WTC11 (cell line): ENCODE measurements at regions not wholly inside any gene's neighbourhood (a gene's known extent, or its start where the extent isn't known, plus 50 kb on each side); places are given as distances from the start of the nearest gene placed in this dataset.

Experiments used
- ATAC-seq: fragments of 200-7000 bp; cut with Tn5 transposase; 2 replicates; pipeline ENCODE4 v1.10.0; 2021; ENCODE audit warnings: mild to moderate bottlenecking, moderate library complexity
- CTCF ChIA-PET: fragments of 300-600 bp; sonication (Branson Sonifier 250); formaldehyde crosslinking; loops from one replicate; lab custom pipeline; 2021; ENCODE audit warnings: antibody characterized with exemption; lab: Charles Lee
- POLR2A ChIA-PET: fragments of 350-600 bp; sonication (Branson Sonifier 250); formaldehyde crosslinking; loops from one replicate; lab custom pipeline; 2021; ENCODE audit warnings: antibody characterized with exemption; lab: Charles Lee
- DNase-seq: peaks from one replicate; pipeline ENCODE4 v3.0.0; 2021; ENCODE audit warnings: low spot score
- H3K27ac Mint-ChIP-seq: 2 replicates; pipeline ENCODE4 v1.8.0; 2021; ENCODE audit warnings: mixed read lengths
- H3K27me3 Mint-ChIP-seq: 2 replicates; pipeline ENCODE4 v1.8.0; 2021; ENCODE audit warnings: low read depth, mild to moderate bottlenecking, moderate library complexity, mixed read lengths
- H3K36me3 Mint-ChIP-seq: 2 replicates; pipeline ENCODE4 v1.8.0; 2021; ENCODE audit warnings: mixed read lengths
- H3K4me1 Mint-ChIP-seq: 2 replicates; pipeline ENCODE4 v1.8.0; 2022; ENCODE audit warnings: mixed read lengths
- H3K4me3 Mint-ChIP-seq: 2 replicates; pipeline ENCODE4 v1.8.0; 2021; ENCODE audit warnings: mild to moderate bottlenecking, moderate library complexity, mixed read lengths
- H3K9me3 Mint-ChIP-seq: 2 replicates; pipeline ENCODE4 v1.8.0; 2021; ENCODE audit warnings: mixed read lengths
- CBFB ChIP-seq: sonication (generic); formaldehyde crosslinking; IDR thresholded peaks from 2 replicates; pipeline ENCODE4 v1.8.1; 2022; ENCODE audit warnings: mild to moderate bottlenecking, low read depth, missing genetic modification reagents
- CREB1 ChIP-seq: sonication (generic); formaldehyde crosslinking; IDR thresholded peaks from 2 replicates; pipeline ENCODE4 v1.8.0; 2023; ENCODE audit warnings: mild to moderate bottlenecking, missing genetic modification reagents
- EMX1 ChIP-seq: fragments of 250-450 bp; sonication (Bioruptor Pico); IDR thresholded peaks from 2 replicates; pipeline ENCODE4 v1.8.0; 2021; ENCODE audit warnings: mild to moderate bottlenecking
- FOXP4 ChIP-seq: sonication (generic); formaldehyde crosslinking; IDR thresholded peaks from 2 replicates; pipeline ENCODE4 v1.8.0; 2022; ENCODE audit warnings: mild to moderate bottlenecking, missing genetic modification reagents
- GRHL2 ChIP-seq: fragments of 250-450 bp; sonication (Bioruptor Pico); IDR thresholded peaks from 2 replicates; pipeline ENCODE4 v1.8.0; 2022; ENCODE audit warnings: mild to moderate bottlenecking, moderate library complexity; ENCODE audit not compliant: insufficient replicate concordance, severe bottlenecking
- JAZF1 ChIP-seq: fragments of 250-450 bp; sonication (Bioruptor Pico); IDR thresholded peaks from 2 replicates; pipeline ENCODE4 v1.9.0; 2021; ENCODE audit warnings: moderate library complexity, mild to moderate bottlenecking, inconsistent platforms
- JUN ChIP-seq: sonication (generic); formaldehyde crosslinking; IDR thresholded peaks from 2 replicates; pipeline ENCODE4 v1.8.0; 2023; ENCODE audit warnings: mild to moderate bottlenecking, missing genetic modification reagents
- NR1H2 ChIP-seq: sonication (generic); formaldehyde crosslinking; IDR thresholded peaks from 2 replicates; pipeline ENCODE4 v1.9.0; 2021; ENCODE audit warnings: mild to moderate bottlenecking, moderate library complexity, missing genetic modification reagents
- NR3C1 ChIP-seq: sonication (generic); formaldehyde crosslinking; conservative IDR thresholded peaks from 2 replicates; pipeline ENCODE4 v1.8.1; 2023; ENCODE audit warnings: low read depth, mild to moderate bottlenecking, missing genetic modification reagents
- OVOL2 ChIP-seq: fragments of 250-450 bp; sonication (Bioruptor Pico); IDR thresholded peaks from 2 replicates; pipeline ENCODE4 v1.9.0; 2021; ENCODE audit warnings: mild to moderate bottlenecking, borderline replicate concordance
- RORB ChIP-seq: fragments of 250-450 bp; sonication (Bioruptor Pico); IDR thresholded peaks from 2 replicates; pipeline ENCODE4 v1.9.0; 2021; ENCODE audit warnings: mild to moderate bottlenecking
- SMAD4 ChIP-seq: sonication (generic); formaldehyde crosslinking; IDR thresholded peaks from 2 replicates; pipeline ENCODE4 v1.8.0; 2022; ENCODE audit warnings: mild to moderate bottlenecking, missing genetic modification reagents
- USF2 ChIP-seq: sonication (generic); formaldehyde crosslinking; IDR thresholded peaks from 2 replicates; pipeline ENCODE4 v1.8.1; 2023; ENCODE audit warnings: mild to moderate bottlenecking, missing genetic modification reagents, moderate library complexity
- ZBTB21 ChIP-seq: sonication (generic); formaldehyde crosslinking; IDR thresholded peaks from 2 replicates; pipeline ENCODE4 v1.8.1; 2023; ENCODE audit warnings: mild to moderate bottlenecking, missing genetic modification reagents, borderline replicate concordance
- ZNF671 ChIP-seq: fragments of 250-450 bp; sonication (Bioruptor Pico); IDR thresholded peaks from 2 replicates; pipeline ENCODE4 v1.8.0; 2021; ENCODE audit warnings: mild to moderate bottlenecking
- TF ChIP-seq, protein P1 (sequence below): sonication (generic); formaldehyde crosslinking; IDR thresholded peaks from 2 replicates; pipeline ENCODE4 v1.8.1; 2022; ENCODE audit warnings: mild to moderate bottlenecking, missing genetic modification reagents, moderate library complexity, borderline replicate concordance
- TF ChIP-seq, protein P2 (sequence below): sonication (generic); formaldehyde crosslinking; conservative IDR thresholded peaks from 2 replicates; pipeline ENCODE4 v1.8.1; 2022; ENCODE audit warnings: mild to moderate bottlenecking, missing genetic modification reagents
- TF ChIP-seq, protein P3 (sequence below): sonication (generic); formaldehyde crosslinking; IDR thresholded peaks from 2 replicates; pipeline ENCODE4 v1.8.0; 2023; ENCODE audit warnings: mild to moderate bottlenecking, missing genetic modification reagents
- TF ChIP-seq, protein P4 (sequence below): sonication (generic); formaldehyde crosslinking; IDR thresholded peaks from 2 replicates; pipeline ENCODE4 v1.8.1; 2023; ENCODE audit warnings: mild to moderate bottlenecking, missing genetic modification reagents, moderate library complexity

- ChIA-PET CTCF (no interaction called here), POLR2A (no interaction called here)
- Mint-ChIP-seq H3K9me3 (peaks cover 4% of the 10 kb centered on the region), H3K27me3 (peaks cover 3% of the 10 kb centered on the region; the same call in 1 of the 2 replicates), H3K27ac (no peak overlapping the region), H3K36me3 (no peaks in the 10 kb centered on the region), H3K4me1 (peaks cover 20% of the 10 kb centered on the region), H3K4me3 (no peak overlapping the region)
- TF ChIP-seq USF2 (CRISPR knock-in tag) (no peak), JUN (CRISPR knock-in tag) (no peak), GRHL2 (CRISPR knock-in tag) (no peak), ZNF671 (no peak), SMAD4 (CRISPR knock-in tag) (no peak), RORB (CRISPR knock-in tag) (no peak)
- TF ChIP-seq, protein P1, sequence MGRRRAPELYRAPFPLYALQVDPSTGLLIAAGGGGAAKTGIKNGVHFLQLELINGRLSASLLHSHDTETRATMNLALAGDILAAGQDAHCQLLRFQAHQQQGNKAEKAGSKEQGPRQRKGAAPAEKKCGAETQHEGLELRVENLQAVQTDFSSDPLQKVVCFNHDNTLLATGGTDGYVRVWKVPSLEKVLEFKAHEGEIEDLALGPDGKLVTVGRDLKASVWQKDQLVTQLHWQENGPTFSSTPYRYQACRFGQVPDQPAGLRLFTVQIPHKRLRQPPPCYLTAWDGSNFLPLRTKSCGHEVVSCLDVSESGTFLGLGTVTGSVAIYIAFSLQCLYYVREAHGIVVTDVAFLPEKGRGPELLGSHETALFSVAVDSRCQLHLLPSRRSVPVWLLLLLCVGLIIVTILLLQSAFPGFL (CRISPR knock-in tag): no peak
- DNase-seq (no peak), ATAC-seq (no peak)
Observed at GRCh38 chr12:13697973-13698372, 283.4 kb downstream of the GRIN2B start.

DNA sequence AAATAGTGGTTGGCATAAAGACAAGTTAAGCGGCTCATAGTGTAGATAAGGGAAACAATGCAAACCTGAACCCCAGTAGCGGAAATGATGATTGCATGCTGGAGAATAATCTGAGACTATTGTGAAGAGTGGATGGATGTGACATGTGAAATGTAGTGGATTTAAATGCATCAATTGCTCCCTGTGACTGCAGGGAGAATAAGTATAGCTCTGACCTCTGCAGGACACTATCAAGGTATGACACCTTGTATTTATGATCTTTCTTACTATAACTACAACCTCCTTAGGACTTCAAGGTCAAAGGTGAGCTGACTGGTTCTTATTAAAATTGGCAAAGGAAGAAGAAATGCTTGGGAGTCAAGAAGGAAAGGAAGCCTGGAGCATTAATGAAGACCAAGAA, 285.6 kb downstream of the GRIN2B start:
- no peak overlapping the region for H3K4me3 Mint-ChIP-seq
- H3K4me1 Mint-ChIP-seq: peaks cover under 1% of the 10 kb centered on the region; the same call in 1 of the 2 replicates
- ChIA-PET CTCF (interaction anchor here (1.2 to 1.3 kb wide), 2 partner anchors 34 to 286 kb away, joined by 3 to 5 read pairs; no protein-coding TSS in a partner anchor), POLR2A (no interaction called here)
- no peaks in the 10 kb centered on the region for H3K36me3 Mint-ChIP-seq
- H3K27me3 Mint-ChIP-seq: peaks cover 3% of the 10 kb centered on the region; the same call in 1 of the 2 replicates
- ATAC-seq (no peak), DNase-seq (no peak)
- TF ChIP-seq, protein P2, sequence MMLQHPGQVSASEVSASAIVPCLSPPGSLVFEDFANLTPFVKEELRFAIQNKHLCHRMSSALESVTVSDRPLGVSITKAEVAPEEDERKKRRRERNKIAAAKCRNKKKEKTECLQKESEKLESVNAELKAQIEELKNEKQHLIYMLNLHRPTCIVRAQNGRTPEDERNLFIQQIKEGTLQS: no peak
- TF ChIP-seq EMX1 (CRISPR knock-in tag) (no peak), CBFB (CRISPR knock-in tag) (no peak), OVOL2 (CRISPR knock-in tag) (no peak), RORB (CRISPR knock-in tag) (no peak), FOXP4 (CRISPR knock-in tag) (no peak), JAZF1 (CRISPR knock-in tag) (no peak), ZBTB21 (CRISPR knock-in tag) (no peak), NR3C1 (CRISPR knock-in tag) (no peak), NR1H2 (CRISPR knock-in tag) (no peak), CREB1 (CRISPR knock-in tag) (no peak)
- TF ChIP-seq, protein P3, sequence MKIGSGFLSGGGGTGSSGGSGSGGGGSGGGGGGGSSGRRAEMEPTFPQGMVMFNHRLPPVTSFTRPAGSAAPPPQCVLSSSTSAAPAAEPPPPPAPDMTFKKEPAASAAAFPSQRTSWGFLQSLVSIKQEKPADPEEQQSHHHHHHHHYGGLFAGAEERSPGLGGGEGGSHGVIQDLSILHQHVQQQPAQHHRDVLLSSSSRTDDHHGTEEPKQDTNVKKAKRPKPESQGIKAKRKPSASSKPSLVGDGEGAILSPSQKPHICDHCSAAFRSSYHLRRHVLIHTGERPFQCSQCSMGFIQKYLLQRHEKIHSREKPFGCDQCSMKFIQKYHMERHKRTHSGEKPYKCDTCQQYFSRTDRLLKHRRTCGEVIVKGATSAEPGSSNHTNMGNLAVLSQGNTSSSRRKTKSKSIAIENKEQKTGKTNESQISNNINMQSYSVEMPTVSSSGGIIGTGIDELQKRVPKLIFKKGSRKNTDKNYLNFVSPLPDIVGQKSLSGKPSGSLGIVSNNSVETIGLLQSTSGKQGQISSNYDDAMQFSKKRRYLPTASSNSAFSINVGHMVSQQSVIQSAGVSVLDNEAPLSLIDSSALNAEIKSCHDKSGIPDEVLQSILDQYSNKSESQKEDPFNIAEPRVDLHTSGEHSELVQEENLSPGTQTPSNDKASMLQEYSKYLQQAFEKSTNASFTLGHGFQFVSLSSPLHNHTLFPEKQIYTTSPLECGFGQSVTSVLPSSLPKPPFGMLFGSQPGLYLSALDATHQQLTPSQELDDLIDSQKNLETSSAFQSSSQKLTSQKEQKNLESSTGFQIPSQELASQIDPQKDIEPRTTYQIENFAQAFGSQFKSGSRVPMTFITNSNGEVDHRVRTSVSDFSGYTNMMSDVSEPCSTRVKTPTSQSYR (CRISPR knock-in tag): no peak
- TF ChIP-seq, protein P4, sequence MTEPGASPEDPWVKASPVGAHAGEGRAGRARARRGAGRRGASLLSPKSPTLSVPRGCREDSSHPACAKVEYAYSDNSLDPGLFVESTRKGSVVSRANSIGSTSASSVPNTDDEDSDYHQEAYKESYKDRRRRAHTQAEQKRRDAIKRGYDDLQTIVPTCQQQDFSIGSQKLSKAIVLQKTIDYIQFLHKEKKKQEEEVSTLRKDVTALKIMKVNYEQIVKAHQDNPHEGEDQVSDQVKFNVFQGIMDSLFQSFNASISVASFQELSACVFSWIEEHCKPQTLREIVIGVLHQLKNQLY (CRISPR knock-in tag): no peak
- peaks cover 4% of the 10 kb centered on the region for H3K9me3 Mint-ChIP-seq
- H3K27ac Mint-ChIP-seq: no peak overlapping the region
